CD4-positive, alpha-beta T cell (primary cell): ENCODE measurements at regions not wholly inside any gene's neighbourhood (a gene's known extent, or its start where the extent isn't known, plus 50 kb on each side); places are given as distances from the start of the nearest gene placed in this dataset.

Experiments
- ATAC-seq: fragments of 200-7000 bp; cut with Tn5 transposase; one replicate; pipeline ENCODE4 v1.10.0; 2022; ENCODE audit warnings: mild to moderate bottlenecking; ENCODE audit not compliant: poor library complexity
- CTCF ChIA-PET: fragments of 350-600 bp; sonication (Branson Sonifier 250); formaldehyde crosslinking; loops from one replicate; lab custom pipeline; 2021; ENCODE audit warnings: antibody characterized with exemption, inconsistent platforms; lab: Charles Lee
- POLR2A ChIA-PET: fragments of 350-600 bp; sonication (Branson Sonifier 250); formaldehyde crosslinking; loops from one replicate; lab custom pipeline; 2021; ENCODE audit warnings: antibody characterized with exemption, inconsistent platforms; lab: Charles Lee
- DNase-seq, 14 experiments: peaks; one replicate each; pipeline ENCODE4 v3.0.0-alpha.2; 2013 to 2020; ENCODE audit warnings: mixed read lengths in 2 of 14
- H3K27ac ChIP-seq, 2 donors: one replicate each; pipeline versions ENCODE4 v1.5.1 to v1.7.0; 2013; ENCODE audit warnings: low read length in 2 of 2, low read depth in 1 of 2, mild to moderate bottlenecking in 1 of 2
- H3K27me3 ChIP-seq, 2 experiments: 1 replicate in 1 of 2; 2 replicates in 1 of 2; pipeline versions ENCODE4 v1.6.1 to v1.7.0; 2013; ENCODE audit warnings: low read length in 2 of 2, control low read depth in 1 of 2, mild to moderate bottlenecking in 1 of 2, moderate library complexity in 1 of 2; ENCODE audit not compliant: insufficient read depth in 2 of 2, control insufficient read depth in 1 of 2
- H3K36me3 ChIP-seq: one replicate; pipeline ENCODE4 v1.6.1; 2013; ENCODE audit warnings: low read length, control low read depth; ENCODE audit not compliant: insufficient read depth
- H3K4me1 ChIP-seq: one replicate; pipeline ENCODE4 v1.6.1; 2013; ENCODE audit warnings: low read length, control low read depth; ENCODE audit not compliant: insufficient read depth
- H3K4me3 ChIP-seq: one replicate; pipeline ENCODE4 v1.5.1; 2013; ENCODE audit warnings: mild to moderate bottlenecking, low read length, moderate library complexity
- H3K9me3 ChIP-seq, 2 experiments: 1 replicate in 1 of 2; 2 replicates in 1 of 2; pipeline versions ENCODE4 v1.6.1 to v1.7.0; 2013; ENCODE audit warnings: low read length in 2 of 2, mild to moderate bottlenecking in 2 of 2, control low read depth in 1 of 2, moderate library complexity in 1 of 2; ENCODE audit not compliant: control insufficient read depth in 1 of 2, insufficient read depth in 1 of 2
- H3K27ac Mint-ChIP-seq: one replicate; pipeline ENCODE4 v1.8.0; 2020; ENCODE audit warnings: mixed read lengths
- H3K27me3 Mint-ChIP-seq: one replicate; pipeline ENCODE4 v1.8.0; 2021; ENCODE audit warnings: mixed read lengths
- H3K36me3 Mint-ChIP-seq: one replicate; pipeline ENCODE4 v1.8.0; 2021; ENCODE audit warnings: low read depth, mixed read lengths
- H3K4me1 Mint-ChIP-seq: one replicate; pipeline ENCODE4 v1.8.0; 2021; ENCODE audit warnings: low read depth, mixed read lengths
- H3K4me3 Mint-ChIP-seq: one replicate; pipeline ENCODE4 v1.8.0; 2020; ENCODE audit warnings: mild to moderate bottlenecking, mixed read lengths
- H3K9me3 Mint-ChIP-seq: one replicate; pipeline ENCODE4 v1.8.0; 2020; ENCODE audit warnings: mixed read lengths
- CTCF ChIP-seq: fragments of 200-600 bp; IDR thresholded peaks from one replicate; pipeline ENCODE4 v1.8.0; 2022; ENCODE audit warnings: antibody characterized with exemption, mild to moderate bottlenecking
- intact Hi-C, 2 experiments: fragments of 100-400 bp; cut with DNase I in 1 of 2; cut with micrococcal nuclease in 1 of 2; formaldehyde crosslinking; loops; one replicate each; pipeline versions ENCODE4 v1.15.1 to v1.9.0; 2023 to 2025; cut with DNase I, micrococcal nuclease

- peaks cover 3% of the 10 kb centered on the region for H3K9me3 Mint-ChIP-seq
- H3K27ac Mint-ChIP-seq, result no peak overlapping the region
- POLR2A ChIA-PET, result no interaction called here
- Histone ChIP-seq H3K9me3 (peaks cover 0 to 43% of the 10 kb centered on the region in 2 experiments), H3K36me3 (no peaks in the 10 kb centered on the region), H3K4me1 (no peaks in the 10 kb centered on the region), H3K27me3 (peaks cover 0 to 2% of the 10 kb centered on the region in 2 experiments), H3K4me3 (no peak overlapping the region), H3K27ac (no peak overlapping the region)
- intact Hi-C loops, result no loop called here
- no peak overlapping the region for H3K4me3 Mint-ChIP-seq
- no peak for ATAC-seq
- no peaks in the 10 kb centered on the region for H3K4me1 Mint-ChIP-seq
- CTCF ChIA-PET, result no interaction called here
- H3K27me3 Mint-ChIP-seq, result peaks cover 19% of the 10 kb centered on the region
- no peaks in the 10 kb centered on the region for H3K36me3 Mint-ChIP-seq
- TF ChIP-seq CTCF, result no peak
- DNase-seq, result no peak
These were observed 102.5 kb downstream of the RBFOX3 start for GRCh38 chr17:79508291-79508716.

- peaks cover 0 to 10% of the 10 kb centered on the region in 2 experiments for H3K27me3 ChIP-seq
- DNase-seq (no peak), ATAC-seq (no peak)
- no peak overlapping the region for H3K4me3 Mint-ChIP-seq
- H3K27ac Mint-ChIP-seq, result no peak overlapping the region
- H3K27me3 Mint-ChIP-seq, result peaks cover 27% of the 10 kb centered on the region
- H3K4me1 ChIP-seq, result no peaks in the 10 kb centered on the region
- H3K4me3 ChIP-seq, result no peak overlapping the region
- H3K36me3 Mint-ChIP-seq, result no peaks in the 10 kb centered on the region
- ChIA-PET CTCF (no interaction called here), POLR2A (no interaction called here)
- intact Hi-C loops, result no loop called here
- peaks cover 0 to 34% of the 10 kb centered on the region in 2 experiments for H3K9me3 ChIP-seq
- no peak overlapping the region for H3K27ac ChIP-seq
- H3K36me3 ChIP-seq, result no peaks in the 10 kb centered on the region
- no peaks in the 10 kb centered on the region for H3K4me1 Mint-ChIP-seq
- H3K9me3 Mint-ChIP-seq, result peaks cover 3% of the 10 kb centered on the region
- TF ChIP-seq CTCF, result no peak
These were observed 103.9 kb downstream of the RBFOX3 start for GRCh38 chr17:79506955-79507354.

GRCh38 chr17:79506150-79506870 is 104.5 kb downstream of the RBFOX3 start:
- ATAC-seq (no peak), DNase-seq (no peak)
- H3K4me1 Mint-ChIP-seq, result no peaks in the 10 kb centered on the region
- no peaks in the 10 kb centered on the region for H3K36me3 Mint-ChIP-seq
- H3K4me3 ChIP-seq, result no peak overlapping the region
- intact Hi-C loops, result no loop called here
- no peaks in the 10 kb centered on the region for H3K36me3 ChIP-seq
- CTCF ChIA-PET, result no interaction called here
- POLR2A ChIA-PET, result no interaction called here
- no peak for TF ChIP-seq CTCF
- peaks cover 33% of the 10 kb centered on the region for H3K27me3 Mint-ChIP-seq
- H3K27me3 ChIP-seq, result peaks cover 6 to 10% of the 10 kb centered on the region in 2 experiments
- no peak overlapping the region for H3K4me3 Mint-ChIP-seq
- H3K4me1 ChIP-seq, result no peaks in the 10 kb centered on the region
- H3K9me3 Mint-ChIP-seq, result peaks cover 2% of the 10 kb centered on the region
- H3K9me3 ChIP-seq, result peaks cover 0 to 29% of the 10 kb centered on the region in 2 experiments
- no peak overlapping the region for H3K27ac ChIP-seq
- H3K27ac Mint-ChIP-seq, result no peak overlapping the region
